GM21717 (cell line): ENCODE measurements at regions not wholly inside any gene's neighbourhood (a gene's known extent, or its start where the extent isn't known, plus 50 kb on each side); places are given as distances from the start of the nearest gene placed in this dataset.
"Not testable (repeated sequence)": the region's sequence is repeated elsewhere in the genome, so short reads cannot be mapped to it uniquely, and the experiment has no call there.

Source experiments
- ATAC-seq: cut with Tn5 transposase; IDR thresholded peaks from one replicate; pipeline ENCODE4 v1.9.1; 2021; ENCODE audit warnings: mild to moderate bottlenecking, moderate library complexity; ENCODE audit not compliant: unreplicated experiment

DNA sequence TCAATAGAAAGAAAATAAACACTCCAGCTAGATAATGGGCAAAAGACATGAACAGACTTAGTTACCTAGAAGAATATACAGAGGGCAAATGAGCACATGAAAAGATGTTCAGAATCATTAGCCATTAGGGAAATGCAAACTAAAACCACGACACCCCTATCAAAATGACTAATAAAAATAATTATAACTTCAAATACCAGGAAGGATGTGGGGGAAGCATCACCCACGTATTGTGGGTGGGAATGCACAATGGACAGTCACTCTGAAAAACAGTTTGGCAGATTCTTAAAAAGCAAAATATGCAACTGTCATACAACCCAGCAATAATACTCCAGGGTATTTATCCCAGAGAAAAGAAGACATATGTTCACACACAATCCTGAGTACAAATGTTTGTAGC, 92.6 kb downstream of the DLL1 start:
- no peak for ATAC-seq

DNA sequence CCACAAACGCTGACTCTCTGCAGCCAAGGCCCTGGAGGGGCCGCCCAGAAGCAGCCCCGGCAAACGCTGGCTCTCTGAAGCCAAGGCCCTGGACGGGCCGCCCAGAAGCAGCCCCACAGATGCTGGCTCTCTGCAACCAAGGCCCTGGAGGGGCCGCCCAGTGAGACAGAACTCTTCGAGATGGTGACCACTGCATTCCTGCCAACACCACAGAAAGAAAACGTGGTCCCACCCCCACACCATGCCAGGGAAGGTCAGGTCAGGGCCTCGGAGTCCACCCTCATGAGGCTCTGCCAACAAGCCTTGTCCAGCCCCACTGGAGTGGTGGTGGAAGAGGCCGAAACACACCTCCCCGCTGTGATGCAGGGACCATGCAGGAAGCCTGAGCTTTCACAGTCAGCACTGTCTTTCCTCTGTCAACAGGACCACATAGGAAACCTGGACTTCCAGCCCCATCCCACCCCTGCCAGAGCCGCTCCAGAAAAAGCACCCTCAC, 97.5 kb downstream of the DLL1 start:
- no peak for ATAC-seq

GRCh38 chr6:170192905-170193304, 98.0 kb downstream of the DLL1 start:
- ATAC-seq = no peak

DNA sequence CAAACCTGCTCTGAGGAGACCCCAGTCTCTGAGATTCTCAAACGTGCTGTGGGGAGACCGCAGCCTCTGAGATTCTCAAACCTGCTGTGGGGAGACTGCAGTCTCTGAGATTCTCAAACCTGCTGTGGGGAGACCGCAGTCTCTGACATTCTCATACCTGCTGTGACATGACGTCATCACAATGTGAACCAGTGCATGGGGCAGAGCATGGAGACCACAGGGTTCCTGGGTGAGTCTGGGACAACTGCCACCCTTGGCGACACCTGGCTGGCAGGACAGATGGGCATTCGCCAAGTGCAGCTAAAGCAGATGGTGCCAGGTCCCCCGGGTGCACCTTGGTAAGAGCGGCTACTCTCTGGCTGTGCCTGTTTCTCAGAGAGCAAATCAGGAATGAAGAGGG, 98.8 kb downstream of the DLL1 start:
- not testable (repeated sequence) for ATAC-seq

GRCh38 chr6:170190046-170190445, 100.8 kb downstream of the DLL1 start:
- ATAC-seq = no peak

GRCh38 chr6:170189236-170189635, 101.6 kb downstream of the DLL1 start:
- ATAC-seq = no peak

- ATAC-seq = no peak
These were observed 102.3 kb downstream of the DLL1 start for GRCh38 chr6:170188571-170189001.

DNA sequence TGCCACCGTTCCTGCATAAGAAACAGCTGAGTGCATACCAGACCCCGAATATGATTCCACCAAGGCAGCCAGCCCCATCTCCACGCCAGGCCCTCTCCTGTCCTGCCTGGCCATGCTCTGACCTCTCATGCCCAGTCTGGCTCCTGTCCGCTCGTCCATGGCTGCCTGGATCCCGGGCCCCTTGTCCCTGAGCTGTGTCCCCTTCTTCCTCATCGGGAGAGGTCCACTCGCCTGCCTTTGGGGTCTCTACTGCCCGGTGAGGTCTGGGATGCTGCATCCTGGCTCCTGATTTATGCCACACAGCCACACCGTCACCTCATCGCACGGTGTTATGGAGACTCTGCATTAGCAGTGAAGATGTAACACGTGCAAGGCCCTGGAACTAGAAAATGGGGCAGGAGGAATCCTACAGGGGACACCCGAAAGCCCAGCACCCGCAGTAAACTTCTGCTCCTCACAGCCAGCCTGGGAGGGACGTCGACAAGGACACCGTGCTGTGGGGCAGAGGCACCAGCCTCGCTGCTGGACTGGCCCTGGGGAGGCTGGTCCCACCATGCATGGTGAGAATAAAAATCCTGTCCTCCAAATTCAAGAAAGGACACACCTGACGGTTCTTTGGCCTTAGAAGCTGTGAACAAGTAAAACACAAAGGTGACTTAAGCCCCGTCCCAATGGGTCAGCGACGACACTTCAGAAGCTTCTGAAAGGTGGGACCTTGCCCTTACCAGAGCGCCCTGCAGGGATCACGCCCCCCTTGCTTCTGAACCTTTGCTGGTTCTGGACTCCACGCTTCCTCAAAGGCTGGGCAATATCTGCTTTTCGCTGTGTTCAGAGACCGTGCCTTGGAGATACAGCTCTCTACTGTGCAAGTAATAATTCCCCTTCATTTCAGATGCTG, 103.0 kb downstream of the DLL1 start:
- no peak for ATAC-seq

GRCh38 chr6:170186941-170187668, 103.8 kb downstream of the DLL1 start:
- no peak for ATAC-seq

DNA sequence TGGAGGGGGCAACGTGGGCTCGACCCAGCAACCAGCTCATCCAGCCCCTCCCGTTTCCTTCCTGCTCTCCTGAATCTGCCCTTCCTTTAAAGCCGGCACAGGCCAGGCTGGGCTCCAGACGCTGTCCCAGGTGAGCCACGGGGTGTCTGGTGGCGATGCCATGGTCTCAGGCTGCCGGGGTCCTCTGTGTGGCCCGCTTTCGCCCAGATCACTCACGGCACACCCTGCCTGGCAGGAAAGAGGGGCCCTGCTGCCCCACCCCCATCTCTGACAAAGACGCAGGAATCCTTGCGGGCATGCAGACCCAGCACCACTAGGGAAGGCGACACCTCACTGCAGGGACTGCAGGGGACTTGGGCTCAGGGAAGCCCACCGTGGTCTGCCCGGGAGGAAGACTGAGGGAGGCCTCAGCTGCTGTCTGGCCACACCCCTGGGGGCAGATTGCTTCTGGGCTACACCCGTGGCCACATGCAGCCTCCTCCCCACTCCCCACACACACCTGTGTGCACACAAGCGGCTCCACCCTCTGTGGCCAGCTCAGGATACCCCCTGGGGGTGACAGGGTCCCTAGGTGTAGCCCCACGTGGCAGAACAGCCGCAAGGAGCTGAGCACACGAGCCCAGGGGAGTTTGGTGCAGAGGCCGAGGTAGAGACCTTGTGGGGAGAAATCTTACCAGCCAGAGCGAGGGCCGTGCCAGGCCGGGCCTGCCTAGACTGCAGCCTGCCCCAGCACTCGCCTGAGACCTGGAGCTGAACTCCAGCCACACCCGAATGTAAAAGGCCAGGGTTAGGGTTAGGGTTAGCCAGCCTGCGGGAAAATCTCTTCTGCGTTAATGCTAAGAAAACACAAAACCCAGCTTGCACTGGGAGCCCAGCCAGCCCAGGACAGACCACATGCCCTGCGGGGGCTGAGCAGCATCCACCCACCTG, 104.6 kb downstream of the DLL1 start:
- no peak for ATAC-seq

GRCh38 chr6:170185175-170185978, 105.5 kb downstream of the DLL1 start:
- ATAC-seq = no peak

- ATAC-seq = no peak
These were observed 106.6 kb downstream of the DLL1 start for GRCh38 chr6:170184316-170184715.

GRCh38 chr6:170183521-170183920, 107.4 kb downstream of the DLL1 start:
- no peak for ATAC-seq

DNA sequence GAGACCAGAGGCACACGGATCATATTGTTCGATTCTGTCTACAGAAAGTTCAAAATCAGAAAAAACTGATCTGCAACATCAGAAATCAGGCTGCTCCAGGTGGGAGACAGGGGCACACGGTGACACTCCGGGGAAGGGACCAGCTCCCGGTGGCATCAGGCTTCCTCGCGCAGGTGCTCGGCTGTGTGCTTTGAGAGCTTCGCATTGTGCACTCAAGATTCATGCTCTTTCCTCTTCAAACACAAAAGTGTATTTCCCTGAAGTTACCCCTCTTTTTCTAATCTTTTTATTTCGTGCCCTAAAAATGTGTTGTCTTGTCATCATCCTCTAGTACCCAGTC, 108.1 kb downstream of the DLL1 start:
- no peak for ATAC-seq

DNA sequence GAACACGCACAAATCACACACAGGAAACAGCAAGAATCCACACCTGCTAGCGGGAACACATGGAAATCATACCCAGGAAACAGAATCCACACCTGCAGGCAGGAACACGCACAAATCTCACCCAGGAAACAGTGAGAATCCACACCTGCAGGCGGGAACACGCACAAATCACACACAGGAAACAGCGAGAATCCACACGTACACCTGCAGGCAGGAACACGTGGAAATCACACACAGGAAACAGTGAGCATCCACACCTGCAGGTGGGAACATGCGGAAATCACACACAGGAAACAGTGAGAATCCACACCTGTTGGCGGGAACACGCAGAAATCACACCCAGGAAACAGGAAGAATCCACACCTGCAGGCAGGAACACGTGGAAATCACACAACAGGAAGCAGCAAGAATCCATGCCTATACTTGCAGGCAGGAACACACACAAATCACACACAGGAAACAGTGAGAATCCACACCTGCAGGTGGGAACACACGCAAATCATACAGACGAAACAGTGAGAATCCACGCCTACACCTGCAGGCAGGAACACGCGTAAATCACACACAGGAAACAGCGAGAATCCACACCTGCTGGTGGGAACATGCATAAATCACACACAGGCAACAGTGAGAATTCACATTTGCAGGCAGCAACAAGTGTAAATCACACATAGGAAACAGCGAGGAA, 108.6 kb downstream of the DLL1 start:
- ATAC-seq = no peak

- no peak for ATAC-seq
These were observed 109.6 kb downstream of the DLL1 start for GRCh38 chr6:170181338-170181690.

DNA sequence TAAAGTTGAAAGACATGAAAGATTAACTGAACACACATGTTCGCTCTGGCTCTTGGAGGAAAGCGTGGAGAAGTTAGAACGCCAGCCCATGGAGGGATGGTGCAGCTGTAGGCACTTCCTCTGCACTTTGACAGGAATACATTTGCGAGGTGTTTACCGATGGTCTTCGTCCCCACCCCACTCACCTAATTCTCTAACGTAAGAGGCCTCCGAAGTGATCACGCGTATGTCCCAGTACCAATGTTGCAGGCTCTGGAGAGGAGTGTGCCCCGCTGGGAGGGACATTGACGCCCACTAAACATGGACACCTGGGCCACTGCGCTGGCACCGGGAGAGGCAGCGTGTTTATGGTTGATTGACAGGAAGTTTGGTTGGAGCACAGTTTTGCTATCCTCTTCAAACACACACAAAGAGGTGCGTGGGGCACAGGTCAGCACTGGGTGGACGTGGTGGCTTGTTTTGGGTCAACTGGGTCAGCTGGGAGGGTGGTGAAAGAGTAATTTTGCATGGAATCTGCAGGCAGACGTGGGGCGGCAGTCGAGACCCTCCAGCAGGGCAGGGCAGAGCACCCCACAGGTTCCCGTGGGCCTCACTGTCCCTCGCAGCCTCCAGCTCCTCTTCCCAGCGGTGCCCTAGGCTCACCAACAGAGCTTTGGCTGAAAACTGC, 110.1 kb downstream of the DLL1 start:
- no peak for ATAC-seq

GRCh38 chr6:170179616-170180324, 111.1 kb downstream of the DLL1 start:
- ATAC-seq = no peak
